Hepatocyte (in vitro differentiated cells): ENCODE measurements at regions not wholly inside any gene's neighbourhood (a gene's known extent, or its start where the extent isn't known, plus 50 kb on each side); places are given as distances from the start of the nearest gene placed in this dataset.

Source experiments
- CTCF ChIP-seq: fragments of 200-600 bp; sonication (generic); IDR thresholded peaks from 2 replicates; pipeline ENCODE4 v1.5.1; 2016; ENCODE audit warnings: antibody characterized with exemption, mild to moderate bottlenecking; ENCODE audit not compliant: poor library complexity
- EZH2 ChIP-seq: fragments of 200-600 bp; sonication (generic); IDR thresholded peaks from 2 replicates; pipeline ENCODE4 v1.6.1; 2016; ENCODE audit warnings: antibody characterized with exemption, mild to moderate bottlenecking, borderline replicate concordance
- EZH2phosphoT487 ChIP-seq: fragments of 200-600 bp; sonication (generic); IDR thresholded peaks from one replicate; pipeline ENCODE4 v1.6.1; 2018; ENCODE audit warnings: antibody characterized with exemption, mild to moderate bottlenecking, low read depth, moderate library complexity; ENCODE audit not compliant: unreplicated experiment, severe bottlenecking

- TF ChIP-seq CTCF = no peak
- no peak for TF ChIP-seq EZH2phosphoT487
- TF ChIP-seq EZH2 = no peak
Observed at GRCh38 chr2:21466341-21466927, 342.7 kb downstream of the TDRD15 start.
